ENCODE measurements at regions not wholly inside any gene's neighbourhood (a gene's known extent, or its start where the extent isn't known, plus 50 kb on each side); places are given as distances from the start of the nearest gene placed in this dataset.

GRCh38 chr18:55830544-55830943, 242.6 kb upstream of the TCF4 start:
- Histone ChIP-seq H3K9me3 (no peaks in the 10 kb centered on the region), H3K27me3 (no peaks in the 10 kb centered on the region), H3K36me3 (no peaks in the 10 kb centered on the region), H3K27ac (no peak overlapping the region), H3K4me3 (no peak overlapping the region), H3K4me1 (no peaks in the 10 kb centered on the region)
- intact Hi-C loops (cut with DNase I; ENCODE audit: low total_unique reads) = no loop called here
- no peak for ATAC-seq
- TF ChIP-seq POLR2A (IDR thresholded peaks at IDR 0.05) (no peak), CTCF (IDR thresholded peaks at IDR 0.05 in 4 of 5, conservative IDR thresholded peaks at IDR 0.05 in 1 of 5) (no peak)
- peak; percentile 3 to 21 for DNase-seq
- in situ Hi-C loops (cut with MboI; ENCODE audit: low sequenced_read_pairs in 4 of 4) = no loop called here

- ATAC-seq = no peak
- no peak for DNase-seq
- H3K27me3 ChIP-seq = no peaks in the 10 kb centered on the region
- no peaks in the 10 kb centered on the region for H3K36me3 ChIP-seq
- no peaks in the 10 kb centered on the region for H3K4me1 ChIP-seq
- in situ Hi-C loops (cut with MboI; ENCODE audit: low sequenced_read_pairs in 4 of 4) (no loop called here), intact Hi-C loops (cut with DNase I; ENCODE audit: low total_unique reads) (no loop called here)
- no peak overlapping the region for H3K4me3 ChIP-seq
- H3K9me3 ChIP-seq = no peaks in the 10 kb centered on the region
- TF ChIP-seq POLR2A (IDR thresholded peaks at IDR 0.05) = no peak
- H3K27ac ChIP-seq = no peak overlapping the region
These were observed 233.2 kb upstream of the TCF4 start for GRCh38 chr18:55821219-55821618.

GRCh38 chr18:55819448-55819847, 231.5 kb upstream of the TCF4 start:
- Histone ChIP-seq H3K4me1 (no peaks in the 10 kb centered on the region), H3K36me3 (no peaks in the 10 kb centered on the region), H3K27me3 (no peaks in the 10 kb centered on the region), H3K9me3 (no peaks in the 10 kb centered on the region), H3K27ac (no peak overlapping the region), H3K4me3 (no peak overlapping the region)
- DNase-seq (no peak), ATAC-seq (no peak)
- TF ChIP-seq POLR2A (IDR thresholded peaks at IDR 0.05) (no peak), CTCF (IDR thresholded peaks at IDR 0.05 in 4 of 5, conservative IDR thresholded peaks at IDR 0.05 in 1 of 5) (no peak)
- intact Hi-C loops (cut with DNase I; ENCODE audit: low total_unique reads) = no loop called here
- in situ Hi-C loops (cut with MboI; ENCODE audit: low sequenced_read_pairs in 4 of 4) = no loop called here

- H3K4me1 ChIP-seq = no peaks in the 10 kb centered on the region
- intact Hi-C loops (cut with DNase I; ENCODE audit: low total_unique reads) = no loop called here
- TF ChIP-seq CTCF (IDR thresholded peaks at IDR 0.05 in 4 of 5, conservative IDR thresholded peaks at IDR 0.05 in 1 of 5) (no peak), POLR2A (IDR thresholded peaks at IDR 0.05) (no peak)
- no peak for ATAC-seq
- DNase-seq = no peak
- in situ Hi-C loops (cut with MboI; ENCODE audit: low sequenced_read_pairs in 4 of 4) = no loop called here
- no peaks in the 10 kb centered on the region for H3K9me3 ChIP-seq
- H3K27me3 ChIP-seq = no peaks in the 10 kb centered on the region
- no peaks in the 10 kb centered on the region for H3K36me3 ChIP-seq
- H3K4me3 ChIP-seq = no peak overlapping the region
- no peak overlapping the region for H3K27ac ChIP-seq
These were observed 230.3 kb upstream of the TCF4 start for GRCh38 chr18:55818284-55818683.

GRCh38 chr18:55811925-55812324, 223.9 kb upstream of the TCF4 start:
- H3K9me3 ChIP-seq = no peaks in the 10 kb centered on the region

More at GRCh38 chr18:55811925-55812324, 223.9 kb upstream of the TCF4 start:
- DNase-seq = no peak
- H3K4me3 ChIP-seq = no peak overlapping the region
- H3K4me1 ChIP-seq = no peaks in the 10 kb centered on the region
- no peak for TF ChIP-seq POLR2A (IDR thresholded peaks at IDR 0.05)
- no peak for TF ChIP-seq CTCF (IDR thresholded peaks at IDR 0.05 in 4 of 5, conservative IDR thresholded peaks at IDR 0.05 in 1 of 5)
- no peak for ATAC-seq
- no peak overlapping the region for H3K27ac ChIP-seq
- H3K27me3 ChIP-seq = no peaks in the 10 kb centered on the region
- intact Hi-C loops (cut with DNase I; ENCODE audit: low total_unique reads) = no loop called here
- in situ Hi-C loops (cut with MboI; ENCODE audit: low sequenced_read_pairs in 4 of 4) = no loop called here
- H3K36me3 ChIP-seq = no peaks in the 10 kb centered on the region

Data from gastrocnemius medialis (tissue), 4 donors.